ENCODE measurements at regions not wholly inside any gene's neighbourhood (a gene's known extent, or its start where the extent isn't known, plus 50 kb on each side); places are given as distances from the start of the nearest gene placed in this dataset.

DNA sequence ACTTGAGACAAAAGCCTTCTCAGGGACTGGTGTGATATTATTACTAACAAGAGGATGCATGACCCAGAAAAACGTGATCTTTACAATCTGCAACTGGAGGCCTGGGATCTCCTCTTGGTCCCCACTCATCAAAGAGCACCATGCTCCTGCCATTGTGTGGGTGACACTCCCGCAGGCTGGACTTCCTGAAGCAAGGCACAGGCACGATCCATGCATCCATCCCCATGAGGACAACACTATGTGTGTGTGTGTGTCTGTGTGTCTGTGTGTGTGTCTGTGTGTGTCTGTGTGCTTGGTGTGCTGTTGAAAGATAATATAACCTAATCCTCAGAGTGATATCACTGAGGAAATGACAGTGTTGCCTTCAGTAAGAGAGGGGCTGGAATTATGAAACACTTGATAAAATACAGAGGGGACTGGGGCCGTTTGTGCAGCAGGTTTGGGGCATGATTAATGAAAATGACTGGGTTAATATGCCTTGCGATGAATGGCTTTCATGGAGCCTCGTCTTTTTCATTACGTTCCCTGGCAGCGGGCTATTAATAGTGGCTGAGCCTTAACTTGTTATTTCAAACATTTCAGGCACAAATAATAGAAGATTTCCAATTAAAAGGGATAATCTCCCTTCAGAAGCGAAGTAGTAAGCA is 180.8 kb upstream of the TCERG1L start:
- no peak for DNase-seq (ENCODE audit: low spot score)
- no peak for TF ChIP-seq CTCF (conservative IDR thresholded peaks at IDR 0.05; ENCODE audit: low read depth)
- POLR2A ChIA-PET (ENCODE audit: low non-redundant PET) = no interaction called here
- H3K27ac ChIP-seq = no peak overlapping the region
- CTCF ChIA-PET = no interaction called here

DNA sequence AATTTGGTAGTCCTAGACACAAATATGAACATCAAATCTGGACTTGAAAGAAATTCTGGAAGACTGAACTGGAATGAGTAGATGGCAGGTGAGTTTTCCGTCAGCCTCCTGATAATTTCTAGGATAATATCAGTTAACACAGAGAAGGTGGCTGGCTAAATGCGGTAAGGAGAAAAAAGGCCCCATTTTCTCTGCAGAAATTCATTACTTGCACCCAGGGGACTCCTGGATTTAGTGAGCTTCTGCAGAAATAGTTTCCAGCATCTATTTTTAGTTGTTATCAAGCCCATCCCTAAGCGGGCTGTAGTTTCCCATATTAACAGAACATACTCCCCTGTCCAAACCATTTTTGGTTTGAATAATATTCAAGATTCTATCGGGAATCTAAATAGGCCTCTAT is 181.9 kb upstream of the TCERG1L start:
- no peak overlapping the region for H3K27ac ChIP-seq
- ChIA-PET POLR2A (ENCODE audit: low non-redundant PET) (no interaction called here), CTCF (no interaction called here)
- no peak for DNase-seq (ENCODE audit: low spot score)
- TF ChIP-seq CTCF (conservative IDR thresholded peaks at IDR 0.05; ENCODE audit: low read depth) = no peak

DNA sequence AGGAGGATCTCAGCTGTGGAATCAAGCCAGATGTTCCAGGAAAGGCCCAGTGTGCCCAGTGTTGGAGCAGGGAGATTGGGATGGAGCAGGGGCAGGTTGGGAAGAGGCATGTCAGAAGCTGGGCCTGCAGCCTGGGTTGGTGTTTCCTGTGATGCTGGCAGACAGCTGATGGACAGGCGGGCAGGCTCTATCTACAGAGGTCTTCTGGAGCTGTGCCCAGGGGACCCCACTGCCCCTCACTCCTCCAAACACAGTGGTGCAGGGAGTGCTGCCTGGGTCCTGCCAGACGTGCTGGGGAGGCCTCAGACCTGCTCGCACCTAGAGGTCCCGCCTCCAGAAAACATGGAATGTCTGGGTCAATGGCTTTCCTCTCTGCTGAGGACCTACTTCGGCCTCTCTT is 182.9 kb upstream of the TCERG1L start:
- CTCF ChIA-PET = no interaction called here
- POLR2A ChIA-PET (ENCODE audit: low non-redundant PET) = no interaction called here

GRCh38 chr10:131495224-131495623 is 183.7 kb upstream of the TCERG1L start:
- ChIA-PET POLR2A (ENCODE audit: low non-redundant PET) (no interaction called here), CTCF (no interaction called here)
- H3K27ac ChIP-seq = no peak overlapping the region
- TF ChIP-seq CTCF (conservative IDR thresholded peaks at IDR 0.05; ENCODE audit: low read depth) = no peak
- no peak for DNase-seq (ENCODE audit: low spot score)

More for the DNA sequence above, 182.9 kb upstream of the TCERG1L start:
- TF ChIP-seq CTCF (conservative IDR thresholded peaks at IDR 0.05; ENCODE audit: low read depth) = no peak
- no peak overlapping the region for H3K27ac ChIP-seq
- no peak for DNase-seq (ENCODE audit: low spot score)

DNA sequence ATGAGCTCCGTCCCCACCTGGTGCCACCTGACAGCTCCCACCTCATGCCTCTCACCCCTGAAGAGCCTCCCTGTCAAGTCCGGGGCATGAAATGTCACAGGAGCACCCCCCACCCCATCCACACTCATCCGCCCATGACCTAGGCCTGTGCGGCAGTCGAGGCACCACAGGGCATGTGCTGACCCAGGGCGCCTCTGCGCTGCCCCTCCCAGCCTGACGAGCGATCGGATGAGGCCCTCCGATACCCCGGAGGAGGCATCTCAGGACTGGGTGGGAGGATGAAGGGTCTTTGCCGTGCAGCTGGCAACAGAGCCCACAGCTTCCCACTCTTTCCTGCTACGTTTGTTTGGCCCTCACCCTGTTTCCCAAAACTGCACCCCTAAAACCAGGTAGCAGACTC is 184.4 kb upstream of the TCERG1L start:
- DNase-seq (ENCODE audit: low spot score) = no peak
- POLR2A ChIA-PET (ENCODE audit: low non-redundant PET) = no interaction called here
- CTCF ChIA-PET = no interaction called here
- H3K27ac ChIP-seq = no peak overlapping the region
- no peak for TF ChIP-seq CTCF (conservative IDR thresholded peaks at IDR 0.05; ENCODE audit: low read depth)

DNA sequence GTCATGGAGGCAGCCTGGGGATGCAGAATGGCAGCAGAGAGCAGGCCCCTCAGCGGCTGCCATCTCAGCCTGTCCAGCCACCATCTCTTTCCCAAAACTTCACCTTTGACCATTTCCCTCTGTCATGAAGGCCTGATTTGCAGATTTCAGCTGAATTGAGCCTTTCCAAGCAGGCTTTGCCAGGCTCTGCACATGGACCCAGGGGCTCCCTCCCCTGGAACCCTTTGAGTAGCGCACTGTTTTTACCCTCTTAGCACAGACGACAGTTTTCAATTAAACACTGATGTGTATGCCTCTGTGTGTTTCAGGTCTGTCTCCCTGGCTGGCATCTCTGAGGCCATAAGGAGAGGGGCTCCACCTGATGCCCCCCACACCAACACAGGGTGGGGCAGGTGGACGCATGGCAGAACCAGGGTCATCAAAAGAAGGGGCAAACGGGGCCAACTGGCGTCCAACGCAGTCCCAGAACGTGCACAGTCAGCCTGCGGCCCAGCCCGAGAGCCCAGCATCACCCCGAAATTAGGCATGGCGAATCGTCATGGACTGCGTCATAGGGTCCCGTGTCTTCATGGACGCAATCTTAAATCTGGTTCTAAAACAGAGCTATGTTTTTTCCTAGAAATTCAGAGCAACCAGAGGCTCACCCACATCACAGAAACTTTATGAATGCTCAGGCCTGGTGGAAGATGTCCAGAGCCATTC is 185.0 kb upstream of the TCERG1L start:
- H3K27ac ChIP-seq = no peak overlapping the region
- no peak for TF ChIP-seq CTCF (conservative IDR thresholded peaks at IDR 0.05; ENCODE audit: low read depth)
- no peak for DNase-seq (ENCODE audit: low spot score)
- ChIA-PET CTCF (interaction anchor here (0.6 kb wide), 1 partner anchor 148 kb away, joined by 3 read pairs; no protein-coding TSS in a partner anchor), POLR2A (ENCODE audit: low non-redundant PET) (no interaction called here)
